ENCODE measurements at regions not wholly inside any gene's neighbourhood (a gene's known extent, or its start where the extent isn't known, plus 50 kb on each side); places are given as distances from the start of the nearest gene placed in this dataset.

GRCh38 chr15:95549168-95549738 is 781.2 kb upstream of the NR2F2 start (continued):
- TF ChIP-seq STAT6 (CRISPR knock-in tag; conservative IDR thresholded peaks at IDR 0.05; ENCODE audit: low read depth) (no peak), ZNF671 (CRISPR knock-in tag; IDR thresholded peaks at IDR 0.05) (no peak), JAZF1 (CRISPR knock-in tag; IDR thresholded peaks at IDR 0.05) (no peak), ZNF121 (CRISPR knock-in tag; IDR thresholded peaks at IDR 0.05) (no peak), ZNF317 (CRISPR knock-in tag; IDR thresholded peaks at IDR 0.05; ENCODE audit: borderline replicate concordance, low read depth) (no peak), ATF3 (CRISPR knock-in tag; conservative IDR thresholded peaks at IDR 0.05) (no peak), ARID4B (CRISPR knock-in tag; IDR thresholded peaks at IDR 0.05; ENCODE audit: borderline replicate concordance) (no peak), CTCF (IDR thresholded peaks at IDR 0.05) (no peak)

- ChIA-PET POLR2A (no interaction called here), CTCF (no interaction called here)
- ATAC-seq (no peak), DNase-seq (ENCODE audit: low spot score) (no peak)
- TF ChIP-seq MAX (CRISPR knock-in tag; IDR thresholded peaks at IDR 0.05) (no peak), IRF2 (CRISPR knock-in tag; IDR thresholded peaks at IDR 0.05; ENCODE audit: borderline replicate concordance, low read depth) (no peak), ZSCAN18 (CRISPR knock-in tag; IDR thresholded peaks at IDR 0.05) (no peak), MLX (CRISPR knock-in tag; IDR thresholded peaks at IDR 0.05) (no peak)
- Mint-ChIP-seq H3K36me3 (no peaks in the 10 kb centered on the region), H3K27me3 (ENCODE audit: low read depth) (no peaks in the 10 kb centered on the region), H3K27ac (no peak overlapping the region), H3K9me3 (no peaks in the 10 kb centered on the region), H3K4me1 (0 out of 2 replicates have a peak, but pooled peaks cover 1% of the 10 kb centered on the region), H3K4me3 (no peak overlapping the region)
Observed at GRCh38 chr15:95550702-95551101, 779.8 kb upstream of the NR2F2 start.
